Prostate gland (tissue), 2 donors: ENCODE measurements at regions not wholly inside any gene's neighbourhood (a gene's known extent, or its start where the extent isn't known, plus 50 kb on each side); places are given as distances from the start of the nearest gene placed in this dataset.
"Not testable (repeated sequence)": the region's sequence is repeated elsewhere in the genome, so short reads cannot be mapped to it uniquely, and the experiment has no call there.

Source experiments
- DNase-seq: peaks from one replicate; pipeline ENCODE4 v3.0.0-alpha.2; 2019; ENCODE audit warnings: low spot score
- H3K27ac ChIP-seq, 2 donors: fragments of 200-600 bp; sonication (generic); 2 replicates each; pipeline ENCODE4 v1.5.1; 2017 to 2019
- H3K27me3 ChIP-seq: fragments of 200-600 bp; sonication (generic); replicated peaks from 2 replicates; pipeline ENCODE4 v1.5.1; 2019; ENCODE audit not compliant: insufficient read depth
- H3K36me3 ChIP-seq, 2 donors: fragments of 200-600 bp; sonication (generic); 1 replicate in 1 of 2; 2 replicates in 1 of 2; pipeline versions ENCODE4 v1.5.1 to v1.8.1; 2017 to 2019
- H3K4me1 ChIP-seq: fragments of 200-600 bp; sonication (generic); replicated peaks from 2 replicates; pipeline ENCODE4 v1.5.1; 2019
- H3K4me3 ChIP-seq, 2 donors: fragments of 200-600 bp; sonication (generic); 2 replicates each; pipeline ENCODE4 v1.5.1; 2017 to 2019
- H3K9me3 ChIP-seq: fragments of 200-600 bp; sonication (generic); 2 replicates; pipeline ENCODE4 v1.5.1; 2017
- CTCF ChIP-seq, 4 experiments: fragments of 200-600 bp in 2 of 4; fragments of 450-650 bp in 2 of 4; sonication (generic) in 2 of 4; IDR thresholded peaks; 1 replicate in 3 of 4; 2 replicates in 1 of 4; pipeline ENCODE4 v1.5.1; 2016 to 2019; ENCODE audit warnings: antibody characterized with exemption in 4 of 4, mild to moderate bottlenecking in 2 of 4, moderate library complexity in 2 of 4
- POLR2A ChIP-seq: fragments of 450-650 bp; IDR thresholded peaks from one replicate; pipeline ENCODE4 v1.6.1; 2016; ENCODE audit warnings: antibody characterized with exemption, mild to moderate bottlenecking
- POLR2AphosphoS5 ChIP-seq: sonication (generic); formaldehyde crosslinking; IDR thresholded peaks from one replicate; pipeline ENCODE4 v1.6.1; 2017; ENCODE audit warnings: antibody characterized with exemption
- WGBS: methylation state at CpG from one replicate; pipeline ENCODE4 v1.1.5; 2018; 5-methylcytosine and 5-hydroxymethylcytosine counted together
- intact Hi-C: fragments of 100-400 bp; cut with DNase I; formaldehyde crosslinking; loops from one replicate; pipeline ENCODE4 v1.14.2; 2022

- Histone ChIP-seq H3K36me3 (no peaks in the 10 kb centered on the region), H3K27ac (no peak overlapping the region), H3K9me3 (no peaks in the 10 kb centered on the region), H3K4me1 (no peaks in the 10 kb centered on the region), H3K27me3 (no peaks in the 10 kb centered on the region), H3K4me3 (no peak overlapping the region)
- no peak for DNase-seq
- TF ChIP-seq POLR2AphosphoS5: no peak
- no peak for TF ChIP-seq POLR2A
- TF ChIP-seq CTCF (IDR thresholded peaks at IDR 0.05): no peak
- intact Hi-C loops: no loop called here
Observed at GRCh38 chr4:127362686-127363085, 270.1 kb upstream of the INTU start.

GRCh38 chr4:127364397-127364796, 268.4 kb upstream of the INTU start:
- DNase-seq: no peak
- Histone ChIP-seq H3K9me3 (no peaks in the 10 kb centered on the region), H3K4me1 (no peaks in the 10 kb centered on the region), H3K36me3 (no peaks in the 10 kb centered on the region), H3K4me3 (no peak overlapping the region), H3K27ac (no peak overlapping the region), H3K27me3 (no peaks in the 10 kb centered on the region)
- WGBS: 41% methylated on average over 3 of the region's 3 CpGs
- intact Hi-C loops: no loop called here
- TF ChIP-seq POLR2AphosphoS5 (no peak), CTCF (IDR thresholded peaks at IDR 0.05) (no peak), POLR2A (no peak)

- no peaks in the 10 kb centered on the region for H3K27me3 ChIP-seq
- H3K9me3 ChIP-seq: no peaks in the 10 kb centered on the region
- no peak overlapping the region for H3K27ac ChIP-seq
- intact Hi-C loops: no loop called here
- no peak for TF ChIP-seq POLR2A
- TF ChIP-seq POLR2AphosphoS5: no peak
- no peak for TF ChIP-seq CTCF (IDR thresholded peaks at IDR 0.05)
- no peaks in the 10 kb centered on the region for H3K4me1 ChIP-seq
- H3K36me3 ChIP-seq: no peaks in the 10 kb centered on the region
- DNase-seq: no peak
- no peak overlapping the region for H3K4me3 ChIP-seq
Observed at GRCh38 chr4:127364911-127365310, 267.8 kb upstream of the INTU start.

GRCh38 chr4:127370604-127371003, 262.2 kb upstream of the INTU start:
- Histone ChIP-seq H3K27me3 (no peaks in the 10 kb centered on the region), H3K4me3 (no peak overlapping the region), H3K36me3 (no peaks in the 10 kb centered on the region), H3K27ac (no peak overlapping the region), H3K9me3 (no peaks in the 10 kb centered on the region), H3K4me1 (no peaks in the 10 kb centered on the region)
- no peak for DNase-seq
- TF ChIP-seq POLR2A (no peak), POLR2AphosphoS5 (no peak), CTCF (IDR thresholded peaks at IDR 0.05) (no peak)
- intact Hi-C loops: no loop called here
- WGBS: 68% methylated on average over 6 of the region's 6 CpGs

GRCh38 chr4:127379499-127379898, 253.3 kb upstream of the INTU start:
- TF ChIP-seq POLR2A: no peak
- no peak for TF ChIP-seq POLR2AphosphoS5
- TF ChIP-seq CTCF (IDR thresholded peaks at IDR 0.05): no peak
- no peaks in the 10 kb centered on the region for H3K9me3 ChIP-seq
- no peaks in the 10 kb centered on the region for H3K4me1 ChIP-seq
- intact Hi-C loops: no loop called here
- no peaks in the 10 kb centered on the region for H3K36me3 ChIP-seq
- WGBS: 60% methylated on average over 7 of the region's 7 CpGs
- no peak for DNase-seq
- H3K4me3 ChIP-seq: no peak overlapping the region
- no peak overlapping the region for H3K27ac ChIP-seq
- H3K27me3 ChIP-seq: no peaks in the 10 kb centered on the region

GRCh38 chr4:127379948-127380347, 252.8 kb upstream of the INTU start:
- H3K4me3 ChIP-seq, DNase-seq, H3K4me1 ChIP-seq, H3K36me3 ChIP-seq, H3K9me3 ChIP-seq, H3K27me3 ChIP-seq, H3K27ac ChIP-seq, intact Hi-C loops: not testable (repeated sequence)
- 96% methylated on average over 4 of the region's 18 CpGs for WGBS
